ENCODE measurements at regions not wholly inside any gene's neighbourhood (a gene's known extent, or its start where the extent isn't known, plus 50 kb on each side); places are given as distances from the start of the nearest gene placed in this dataset.

DNA sequence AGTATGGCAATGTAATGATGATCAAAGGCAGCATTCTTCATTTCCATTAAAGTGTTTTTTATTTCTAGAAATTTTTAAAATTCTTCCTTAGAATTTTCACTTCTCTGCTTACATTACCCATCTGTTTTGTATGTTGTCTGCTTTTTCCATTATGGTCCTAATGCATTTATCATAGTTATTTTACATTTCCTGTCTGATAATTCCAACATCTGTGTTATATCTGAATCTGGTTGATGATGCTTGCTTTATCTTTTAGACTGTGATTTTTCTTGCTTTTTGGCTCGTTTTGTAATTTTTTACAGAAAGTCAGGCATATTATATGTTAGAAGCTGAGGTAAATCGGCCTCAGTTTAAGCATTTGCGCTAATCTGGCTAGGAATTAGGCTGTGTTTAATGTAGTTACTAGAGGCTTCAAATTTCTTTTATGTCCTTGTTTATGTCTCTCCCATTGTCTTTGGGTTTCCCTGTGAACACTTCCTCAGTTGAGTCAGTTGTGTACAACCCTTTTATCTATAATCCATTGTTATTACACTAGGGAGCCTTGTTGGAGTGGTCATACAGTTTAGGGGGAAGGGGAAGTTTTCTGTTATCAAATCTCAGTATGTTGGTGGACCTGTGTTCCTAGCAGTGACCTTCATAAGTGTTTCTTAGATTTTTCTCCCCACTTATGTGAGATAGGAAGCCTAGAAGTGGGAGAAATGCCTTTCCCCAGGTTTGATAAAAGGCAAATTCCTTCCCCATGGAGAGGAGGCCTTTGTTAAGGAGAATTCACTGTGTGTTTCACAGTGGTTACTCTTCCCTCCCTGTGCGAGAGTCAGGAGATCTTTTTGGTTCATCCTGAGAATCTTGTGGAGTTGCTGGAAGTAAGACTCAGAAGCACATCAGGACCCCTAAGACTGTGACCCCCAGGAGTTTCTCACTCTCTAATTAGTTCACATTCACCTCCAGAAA is 437.5 kb downstream of the INSC start:
- Mint-ChIP-seq H3K4me1 (ENCODE audit: low read depth) (no peaks in the 10 kb centered on the region), H3K27ac (no peak overlapping the region), H3K9me3 (no peaks in the 10 kb centered on the region), H3K36me3 (ENCODE audit: low read depth) (no peaks in the 10 kb centered on the region), H3K27me3 (ENCODE audit: low read depth) (no peaks in the 10 kb centered on the region), H3K4me3 (no peak overlapping the region)
- DNase-seq (ENCODE audit: low spot score) = no peak

DNA sequence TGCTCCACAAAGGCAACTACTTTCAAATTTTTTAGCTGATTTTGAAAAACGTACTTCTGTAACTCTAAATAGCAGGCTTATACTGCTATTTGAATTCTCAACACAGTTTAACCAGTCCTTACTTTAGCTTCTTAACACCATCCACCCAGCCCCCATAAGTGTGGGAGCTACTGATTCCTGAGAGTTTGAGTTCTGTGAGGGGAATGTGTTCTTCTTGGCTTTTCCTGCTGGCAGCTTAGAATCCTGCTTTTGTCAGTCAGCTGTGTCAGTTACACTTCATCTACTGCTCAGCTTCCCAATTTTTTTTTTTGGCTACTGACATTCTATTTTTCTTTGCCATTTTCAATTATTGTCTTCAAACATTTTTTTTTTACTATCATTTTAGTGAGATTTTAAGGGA is 440.4 kb downstream of the INSC start:
- no peaks in the 10 kb centered on the region for H3K4me1 Mint-ChIP-seq (ENCODE audit: low read depth)
- no peak overlapping the region for H3K4me3 Mint-ChIP-seq
- H3K9me3 Mint-ChIP-seq = no peaks in the 10 kb centered on the region

DNA sequence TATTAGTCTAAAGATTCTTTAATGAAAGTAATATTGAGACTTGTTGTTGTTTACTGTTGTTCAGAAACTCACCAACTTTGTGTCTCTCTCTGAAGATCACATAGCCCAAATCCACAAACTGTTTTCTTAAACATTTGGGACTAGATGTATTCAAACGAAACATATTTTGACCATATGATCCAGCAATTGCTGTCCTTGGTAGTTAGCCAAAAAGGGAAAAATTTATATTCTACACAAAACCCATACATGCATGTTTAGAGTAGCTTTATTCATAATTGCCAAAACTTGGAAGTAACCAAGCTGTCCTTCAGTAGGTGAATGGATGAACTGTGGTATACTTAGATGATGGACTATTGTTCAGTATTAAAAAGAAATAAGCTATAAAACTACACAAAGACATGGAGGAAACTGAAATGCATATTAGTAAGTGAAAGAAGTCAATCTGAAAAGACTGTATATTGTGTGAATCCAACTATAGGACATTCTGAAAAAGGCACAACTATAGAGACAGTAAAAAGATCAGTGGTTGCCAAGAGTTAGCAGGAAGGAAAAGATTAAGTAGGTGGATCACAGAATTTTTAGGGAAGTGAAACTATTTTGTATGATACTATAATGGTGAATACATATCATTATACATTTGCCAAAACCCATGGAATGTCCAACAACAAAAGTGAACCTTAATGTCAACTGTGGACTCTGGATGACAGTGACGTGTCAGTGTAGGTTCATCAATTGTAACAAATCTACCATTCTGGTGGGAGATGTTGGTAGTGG is 442.9 kb downstream of the INSC start:
- H3K27ac Mint-ChIP-seq = no peak overlapping the region
- no peaks in the 10 kb centered on the region for H3K27me3 Mint-ChIP-seq (ENCODE audit: low read depth)
- no peak overlapping the region for H3K4me3 Mint-ChIP-seq
- no peaks in the 10 kb centered on the region for H3K4me1 Mint-ChIP-seq (ENCODE audit: low read depth)
- no peaks in the 10 kb centered on the region for H3K36me3 Mint-ChIP-seq (ENCODE audit: low read depth)
- H3K9me3 Mint-ChIP-seq = no peaks in the 10 kb centered on the region
- no peak for DNase-seq (ENCODE audit: low spot score)

More for the DNA sequence above, 440.4 kb downstream of the INSC start:
- no peak for DNase-seq (ENCODE audit: low spot score)
- Mint-ChIP-seq H3K27me3 (ENCODE audit: low read depth) (no peaks in the 10 kb centered on the region), H3K27ac (no peak overlapping the region), H3K36me3 (ENCODE audit: low read depth) (no peaks in the 10 kb centered on the region)

DNA sequence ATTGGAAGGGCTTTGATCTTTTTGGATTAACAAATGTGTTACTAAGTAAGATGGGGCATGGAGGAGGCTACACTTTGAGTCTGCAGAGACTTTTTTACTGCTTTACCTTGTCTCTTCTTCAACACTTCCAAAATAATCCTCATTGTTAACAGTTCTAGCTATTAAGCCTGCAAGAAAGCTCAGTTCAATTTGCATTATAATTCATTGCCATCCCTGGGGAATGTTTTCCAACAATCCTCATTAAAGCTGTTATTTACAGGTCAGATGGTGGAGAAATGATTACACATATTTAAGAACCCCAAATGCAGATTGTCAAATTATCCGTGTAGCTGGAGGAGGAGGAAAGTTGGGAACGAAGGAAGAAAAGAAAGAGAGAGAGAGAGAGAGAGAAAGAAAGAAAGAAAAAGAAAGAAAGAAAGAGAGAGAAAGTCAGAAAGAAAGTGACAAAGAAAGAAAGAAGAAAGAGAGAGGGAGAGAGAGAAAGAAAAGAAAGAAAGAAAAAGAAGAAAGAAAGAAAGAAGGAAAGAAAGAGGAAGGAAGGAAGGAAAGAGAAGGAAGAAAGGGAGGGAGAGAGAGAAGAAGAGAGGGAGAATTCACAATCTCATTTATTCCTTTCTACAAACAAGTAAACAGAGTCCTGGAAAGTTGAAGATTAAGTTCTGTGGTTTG is 443.9 kb downstream of the INSC start:
- H3K4me3 Mint-ChIP-seq = no peak overlapping the region
- no peaks in the 10 kb centered on the region for H3K4me1 Mint-ChIP-seq (ENCODE audit: low read depth)
- no peak overlapping the region for H3K27ac Mint-ChIP-seq
- no peaks in the 10 kb centered on the region for H3K9me3 Mint-ChIP-seq
- no peaks in the 10 kb centered on the region for H3K36me3 Mint-ChIP-seq (ENCODE audit: low read depth)
- no peaks in the 10 kb centered on the region for H3K27me3 Mint-ChIP-seq (ENCODE audit: low read depth)
- DNase-seq (ENCODE audit: low spot score) = no peak

DNA sequence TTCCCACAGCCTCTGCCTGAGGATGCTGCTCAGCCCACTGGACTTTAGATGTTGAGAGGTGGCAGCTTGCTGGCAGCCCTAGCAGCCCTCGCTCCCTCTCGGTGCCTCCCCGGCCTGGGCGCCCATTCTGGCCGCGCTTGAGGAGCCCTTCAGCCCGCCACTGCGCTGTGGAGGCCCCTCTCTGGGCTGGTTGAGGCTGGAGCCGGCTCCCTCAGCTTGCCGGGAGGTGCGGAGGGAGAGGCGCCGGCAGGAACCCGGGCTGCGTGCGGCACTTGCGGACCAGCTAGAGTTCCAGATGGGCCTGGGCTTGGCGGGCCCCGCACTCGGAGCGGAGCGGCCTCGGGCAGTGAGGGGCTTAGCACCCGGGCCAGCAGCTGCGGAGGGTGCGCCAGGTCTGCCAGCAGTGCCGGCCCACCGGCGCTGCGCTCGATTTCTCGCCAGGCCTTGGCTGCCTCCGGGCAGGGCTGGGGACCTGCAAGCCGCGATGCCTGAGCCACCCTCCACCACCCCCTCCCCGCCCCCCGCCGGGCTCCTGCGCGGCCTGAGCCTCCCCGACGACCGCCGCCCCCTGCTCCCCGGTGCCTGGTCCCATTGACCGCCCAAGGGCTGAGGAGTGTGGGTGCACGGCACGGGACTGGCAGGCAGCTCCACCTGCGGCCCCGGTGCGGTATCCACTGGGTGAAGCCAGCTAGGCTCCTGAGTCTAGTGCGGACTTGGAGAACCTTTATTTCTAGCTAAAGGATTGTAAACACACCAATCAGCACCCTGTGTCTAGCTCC is 446.2 kb downstream of the INSC start:
- H3K4me1 Mint-ChIP-seq (ENCODE audit: low read depth) = no peaks in the 10 kb centered on the region
- H3K9me3 Mint-ChIP-seq = no peaks in the 10 kb centered on the region
- no peaks in the 10 kb centered on the region for H3K27me3 Mint-ChIP-seq (ENCODE audit: low read depth)
- DNase-seq (ENCODE audit: low spot score) = no peak
- H3K4me3 Mint-ChIP-seq = no peak overlapping the region
- H3K27ac Mint-ChIP-seq = no peak overlapping the region
- H3K36me3 Mint-ChIP-seq (ENCODE audit: low read depth) = no peaks in the 10 kb centered on the region

DNA sequence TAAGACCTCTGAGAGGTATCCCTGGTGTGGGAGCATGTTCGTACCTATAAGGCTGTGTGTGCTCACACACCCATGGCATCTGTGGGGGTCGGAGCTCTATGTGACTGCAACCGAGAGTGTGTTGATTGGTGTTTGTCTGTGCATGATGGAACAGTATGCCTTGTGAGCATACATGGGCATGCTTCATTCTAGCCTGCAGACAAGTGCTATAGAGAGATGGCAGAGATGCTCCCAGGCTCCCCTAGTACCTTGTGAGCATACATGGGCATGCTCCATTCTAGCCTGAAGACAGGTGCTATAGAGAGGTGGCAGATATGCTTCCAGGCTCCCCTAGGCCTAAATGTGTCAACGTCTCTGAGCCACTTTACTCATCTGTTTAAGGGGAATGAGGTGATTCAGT is 447.5 kb downstream of the INSC start:
- no peaks in the 10 kb centered on the region for H3K4me1 Mint-ChIP-seq (ENCODE audit: low read depth)
- no peak overlapping the region for H3K27ac Mint-ChIP-seq
- H3K27me3 Mint-ChIP-seq (ENCODE audit: low read depth) = no peaks in the 10 kb centered on the region
- DNase-seq (ENCODE audit: low spot score) = no peak
- no peak overlapping the region for H3K4me3 Mint-ChIP-seq
- no peaks in the 10 kb centered on the region for H3K9me3 Mint-ChIP-seq
- H3K36me3 Mint-ChIP-seq (ENCODE audit: low read depth) = no peaks in the 10 kb centered on the region

GRCh38 chr11:15563054-15563453 is 448.3 kb downstream of the INSC start:
- Mint-ChIP-seq H3K27me3 (ENCODE audit: low read depth) (no peaks in the 10 kb centered on the region), H3K4me3 (no peak overlapping the region), H3K9me3 (no peaks in the 10 kb centered on the region), H3K4me1 (ENCODE audit: low read depth) (no peaks in the 10 kb centered on the region), H3K36me3 (ENCODE audit: low read depth) (no peaks in the 10 kb centered on the region), H3K27ac (no peak overlapping the region)
- no peak for DNase-seq (ENCODE audit: low spot score)

GRCh38 chr11:15565880-15566279 is 451.2 kb downstream of the INSC start:
- DNase-seq (ENCODE audit: low spot score) = no peak
- Mint-ChIP-seq H3K9me3 (no peaks in the 10 kb centered on the region), H3K27ac (no peak overlapping the region), H3K4me3 (no peak overlapping the region), H3K4me1 (ENCODE audit: low read depth) (no peaks in the 10 kb centered on the region), H3K27me3 (ENCODE audit: low read depth) (no peaks in the 10 kb centered on the region), H3K36me3 (ENCODE audit: low read depth) (no peaks in the 10 kb centered on the region)

DNA sequence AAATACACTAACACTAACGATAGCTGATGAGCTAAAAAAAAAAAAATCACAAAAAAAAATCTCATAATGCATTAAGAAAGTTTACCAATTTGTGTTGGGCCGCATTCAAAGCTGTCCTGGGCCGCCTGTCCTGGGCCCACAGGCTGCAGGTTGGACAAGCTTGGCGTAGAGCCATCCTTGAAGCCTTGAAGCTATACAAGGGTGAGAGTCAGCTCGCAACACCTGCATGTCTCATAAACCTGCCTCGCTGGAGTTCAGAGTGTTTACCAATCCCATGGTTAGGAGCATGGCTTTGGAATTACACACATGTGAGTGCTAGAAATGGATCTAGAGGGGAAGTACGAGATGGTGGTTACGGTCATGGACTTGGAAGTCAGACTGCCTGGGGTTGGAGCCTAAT is 453.7 kb downstream of the INSC start:
- DNase-seq (ENCODE audit: low spot score) = no peak
- no peaks in the 10 kb centered on the region for H3K27me3 Mint-ChIP-seq (ENCODE audit: low read depth)
- no peaks in the 10 kb centered on the region for H3K4me1 Mint-ChIP-seq (ENCODE audit: low read depth)
- no peaks in the 10 kb centered on the region for H3K9me3 Mint-ChIP-seq
- H3K4me3 Mint-ChIP-seq = no peak overlapping the region
- H3K27ac Mint-ChIP-seq = no peak overlapping the region
- H3K36me3 Mint-ChIP-seq (ENCODE audit: low read depth) = no peaks in the 10 kb centered on the region

GRCh38 chr11:15569305-15570025 is 454.7 kb downstream of the INSC start:
- DNase-seq (ENCODE audit: low spot score) = no peak
- H3K27ac Mint-ChIP-seq = no peak overlapping the region
- no peaks in the 10 kb centered on the region for H3K4me1 Mint-ChIP-seq (ENCODE audit: low read depth)
- no peaks in the 10 kb centered on the region for H3K9me3 Mint-ChIP-seq
- no peaks in the 10 kb centered on the region for H3K27me3 Mint-ChIP-seq (ENCODE audit: low read depth)
- H3K36me3 Mint-ChIP-seq (ENCODE audit: low read depth) = no peaks in the 10 kb centered on the region
- H3K4me3 Mint-ChIP-seq = no peak overlapping the region

DNA sequence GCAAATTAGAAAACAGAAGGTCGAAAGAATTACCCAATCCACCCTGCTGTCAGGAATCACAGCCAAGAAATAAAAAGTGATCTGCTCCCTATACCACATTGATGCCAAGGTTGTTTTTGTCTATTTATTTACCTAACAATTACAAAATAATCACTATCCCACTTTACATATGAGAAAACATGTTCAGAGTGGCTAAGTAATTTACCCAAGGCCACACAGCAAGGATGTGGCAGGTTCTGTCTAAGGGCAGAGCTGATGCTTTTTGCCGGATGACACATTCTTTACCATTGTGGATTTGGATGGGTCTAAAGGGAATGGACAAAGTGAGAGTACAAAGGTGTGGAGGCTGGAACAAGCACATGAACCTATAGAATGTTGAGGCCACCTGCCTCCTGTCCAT is 460.7 kb downstream of the INSC start:
- Mint-ChIP-seq H3K4me3 (no peak overlapping the region), H3K27me3 (ENCODE audit: low read depth) (no peaks in the 10 kb centered on the region), H3K9me3 (no peaks in the 10 kb centered on the region), H3K27ac (no peak overlapping the region), H3K4me1 (ENCODE audit: low read depth) (no peaks in the 10 kb centered on the region), H3K36me3 (ENCODE audit: low read depth) (no peaks in the 10 kb centered on the region)
- no peak for DNase-seq (ENCODE audit: low spot score)

GRCh38 chr11:15576769-15577168 is 462.0 kb downstream of the INSC start:
- Mint-ChIP-seq H3K9me3 (no peaks in the 10 kb centered on the region), H3K4me1 (ENCODE audit: low read depth) (no peaks in the 10 kb centered on the region), H3K27ac (no peak overlapping the region), H3K4me3 (no peak overlapping the region), H3K27me3 (ENCODE audit: low read depth) (no peaks in the 10 kb centered on the region), H3K36me3 (ENCODE audit: low read depth) (no peaks in the 10 kb centered on the region)
- DNase-seq (ENCODE audit: low spot score) = no peak

DNA sequence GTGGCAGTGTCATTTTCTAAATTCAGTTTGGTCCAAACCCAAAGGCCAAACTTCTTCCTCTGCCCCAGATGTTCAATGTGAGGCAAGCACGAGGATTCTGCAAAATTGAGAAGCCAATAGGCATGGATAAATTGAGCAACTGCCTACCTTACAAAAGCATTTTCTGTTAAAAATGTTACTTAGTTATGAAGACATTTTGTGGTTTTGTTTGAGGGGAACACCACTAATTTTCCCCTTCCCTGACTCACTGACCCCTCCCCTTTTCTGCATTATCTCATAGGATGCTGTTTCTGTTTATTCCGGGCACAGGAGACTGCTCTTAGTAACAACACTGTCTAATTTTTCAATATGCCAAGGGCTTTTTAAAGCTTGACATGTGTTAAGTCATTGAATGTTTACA is 462.8 kb downstream of the INSC start:
- no peaks in the 10 kb centered on the region for H3K9me3 Mint-ChIP-seq
- no peak overlapping the region for H3K4me3 Mint-ChIP-seq
- H3K27ac Mint-ChIP-seq = no peak overlapping the region
- H3K4me1 Mint-ChIP-seq (ENCODE audit: low read depth) = no peaks in the 10 kb centered on the region
- no peaks in the 10 kb centered on the region for H3K36me3 Mint-ChIP-seq (ENCODE audit: low read depth)
- no peak for DNase-seq (ENCODE audit: low spot score)
- no peaks in the 10 kb centered on the region for H3K27me3 Mint-ChIP-seq (ENCODE audit: low read depth)
